ENCODE measurements at regions not wholly inside any gene's neighbourhood (a gene's known extent, or its start where the extent isn't known, plus 50 kb on each side); places are given as distances from the start of the nearest gene placed in this dataset.

DNA sequence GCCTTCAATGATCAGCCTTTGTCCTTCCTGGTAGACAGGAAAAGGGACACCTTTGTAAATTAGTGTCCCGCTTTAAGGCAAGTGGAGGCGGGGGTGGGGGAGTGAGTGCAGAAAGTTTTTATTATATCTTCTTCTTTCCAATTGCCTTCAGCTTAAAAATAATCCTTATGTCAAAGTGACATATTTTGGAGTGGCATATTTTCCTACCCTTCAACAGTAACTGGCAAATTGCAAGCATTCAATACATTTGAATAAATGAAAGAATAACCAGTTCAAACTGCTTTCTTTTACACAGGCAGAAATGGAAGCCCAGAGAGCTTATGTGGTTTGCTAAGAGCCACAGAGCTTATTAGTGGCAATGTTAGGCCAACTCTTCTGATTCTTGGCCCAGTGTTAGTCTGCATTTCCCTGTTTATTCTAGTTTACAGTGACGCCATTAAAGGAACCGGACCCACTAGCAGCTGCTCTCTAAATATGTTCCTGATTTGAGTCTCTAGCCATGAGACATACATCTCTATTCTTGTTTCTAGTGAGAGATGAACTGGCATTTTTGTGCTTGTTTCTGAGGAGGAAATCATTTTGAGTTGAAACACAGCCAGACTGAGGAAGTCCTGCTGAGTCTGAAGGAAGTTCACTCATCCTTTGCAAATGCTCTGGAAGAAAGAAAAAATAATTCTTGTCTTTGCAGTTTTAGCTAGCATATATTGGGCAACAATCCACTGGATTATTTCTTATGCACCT, 468.7 kb downstream of the NOVA1 start:
- TF ChIP-seq, protein P1, sequence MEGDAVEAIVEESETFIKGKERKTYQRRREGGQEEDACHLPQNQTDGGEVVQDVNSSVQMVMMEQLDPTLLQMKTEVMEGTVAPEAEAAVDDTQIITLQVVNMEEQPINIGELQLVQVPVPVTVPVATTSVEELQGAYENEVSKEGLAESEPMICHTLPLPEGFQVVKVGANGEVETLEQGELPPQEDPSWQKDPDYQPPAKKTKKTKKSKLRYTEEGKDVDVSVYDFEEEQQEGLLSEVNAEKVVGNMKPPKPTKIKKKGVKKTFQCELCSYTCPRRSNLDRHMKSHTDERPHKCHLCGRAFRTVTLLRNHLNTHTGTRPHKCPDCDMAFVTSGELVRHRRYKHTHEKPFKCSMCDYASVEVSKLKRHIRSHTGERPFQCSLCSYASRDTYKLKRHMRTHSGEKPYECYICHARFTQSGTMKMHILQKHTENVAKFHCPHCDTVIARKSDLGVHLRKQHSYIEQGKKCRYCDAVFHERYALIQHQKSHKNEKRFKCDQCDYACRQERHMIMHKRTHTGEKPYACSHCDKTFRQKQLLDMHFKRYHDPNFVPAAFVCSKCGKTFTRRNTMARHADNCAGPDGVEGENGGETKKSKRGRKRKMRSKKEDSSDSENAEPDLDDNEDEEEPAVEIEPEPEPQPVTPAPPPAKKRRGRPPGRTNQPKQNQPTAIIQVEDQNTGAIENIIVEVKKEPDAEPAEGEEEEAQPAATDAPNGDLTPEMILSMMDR (IDR thresholded peaks at IDR 0.05), result no peak
- TF ChIP-seq CHD2 (IDR thresholded peaks at IDR 0.05; ENCODE audit: low read length, partially characterized antibody), result no peak
- no peak for TF ChIP-seq RCOR1 (IDR thresholded peaks at IDR 0.05; ENCODE audit: low read length)
- TF ChIP-seq SIN3A (IDR thresholded peaks at IDR 0.05; ENCODE audit: borderline replicate concordance, low read depth, low read length), result no peak
- TF ChIP-seq TAF1 (IDR thresholded peaks at IDR 0.05; ENCODE audit: borderline replicate concordance, low read depth, low read length), result no peak
- TF ChIP-seq GABPA (IDR thresholded peaks at IDR 0.05; ENCODE audit: low read depth), result no peak

Data from SK-N-SH (cell line).